ENCODE measurements at regions not wholly inside any gene's neighbourhood (a gene's known extent, or its start where the extent isn't known, plus 50 kb on each side); places are given as distances from the start of the nearest gene placed in this dataset.

DNA sequence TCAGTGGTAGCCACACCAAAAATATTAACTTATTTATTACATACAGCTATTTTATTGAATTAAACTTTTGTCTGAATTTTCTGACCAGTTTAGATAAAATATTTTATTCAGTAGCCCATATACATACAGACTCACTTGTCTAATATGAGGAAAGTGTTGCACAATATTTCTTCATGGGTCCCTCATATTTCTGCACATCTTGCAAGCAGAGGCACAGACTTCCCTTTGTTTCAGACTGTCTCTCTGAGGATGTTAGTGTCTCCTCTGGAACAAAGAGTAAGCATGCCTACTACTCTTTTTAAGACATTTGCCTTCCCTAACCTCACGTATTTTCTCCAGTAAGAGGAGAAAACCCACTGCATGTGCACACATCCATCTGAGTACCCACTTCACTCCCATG lies 81.2 kb downstream of the OR5AK2 start:
- POLR2A ChIA-PET = no interaction called here
- TF ChIP-seq, protein P1, sequence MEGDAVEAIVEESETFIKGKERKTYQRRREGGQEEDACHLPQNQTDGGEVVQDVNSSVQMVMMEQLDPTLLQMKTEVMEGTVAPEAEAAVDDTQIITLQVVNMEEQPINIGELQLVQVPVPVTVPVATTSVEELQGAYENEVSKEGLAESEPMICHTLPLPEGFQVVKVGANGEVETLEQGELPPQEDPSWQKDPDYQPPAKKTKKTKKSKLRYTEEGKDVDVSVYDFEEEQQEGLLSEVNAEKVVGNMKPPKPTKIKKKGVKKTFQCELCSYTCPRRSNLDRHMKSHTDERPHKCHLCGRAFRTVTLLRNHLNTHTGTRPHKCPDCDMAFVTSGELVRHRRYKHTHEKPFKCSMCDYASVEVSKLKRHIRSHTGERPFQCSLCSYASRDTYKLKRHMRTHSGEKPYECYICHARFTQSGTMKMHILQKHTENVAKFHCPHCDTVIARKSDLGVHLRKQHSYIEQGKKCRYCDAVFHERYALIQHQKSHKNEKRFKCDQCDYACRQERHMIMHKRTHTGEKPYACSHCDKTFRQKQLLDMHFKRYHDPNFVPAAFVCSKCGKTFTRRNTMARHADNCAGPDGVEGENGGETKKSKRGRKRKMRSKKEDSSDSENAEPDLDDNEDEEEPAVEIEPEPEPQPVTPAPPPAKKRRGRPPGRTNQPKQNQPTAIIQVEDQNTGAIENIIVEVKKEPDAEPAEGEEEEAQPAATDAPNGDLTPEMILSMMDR (IDR thresholded peaks at IDR 0.05; ENCODE audit: control extremely low read depth, extremely low read depth, low read depth, missing control alignments) = no peak
- no peak for DNase-seq (ENCODE audit: extremely low spot score)
- CTCF ChIA-PET = interaction anchor here (1.0 kb wide), 1 partner anchor 14 kb away, joined by 3 read pairs; no protein-coding TSS in a partner anchor

DNA sequence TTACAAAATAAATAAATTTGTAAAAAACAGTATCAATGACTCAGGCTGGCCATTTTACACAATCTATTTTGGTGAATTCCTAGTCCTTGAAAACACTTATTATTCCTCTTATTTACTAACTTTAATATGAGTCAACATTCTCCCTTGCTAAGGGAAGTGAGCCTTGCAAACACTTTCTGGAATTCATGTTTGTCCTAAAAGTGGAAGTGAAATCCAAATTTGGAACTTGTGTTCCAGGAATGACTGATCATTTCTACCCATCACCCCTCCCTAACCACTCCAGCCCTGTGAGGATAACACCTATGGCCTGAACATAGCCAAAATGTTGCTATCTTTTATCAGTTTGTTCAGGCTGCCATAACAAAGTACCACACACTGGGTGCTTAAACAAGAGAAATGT lies 83.1 kb downstream of the OR5AK2 start:
- TF ChIP-seq, protein P1 (IDR thresholded peaks at IDR 0.05; ENCODE audit: control extremely low read depth, extremely low read depth, low read depth, missing control alignments) = no peak
- ChIA-PET CTCF (no interaction called here), POLR2A (no interaction called here)
- DNase-seq (ENCODE audit: extremely low spot score) = no peak

DNA sequence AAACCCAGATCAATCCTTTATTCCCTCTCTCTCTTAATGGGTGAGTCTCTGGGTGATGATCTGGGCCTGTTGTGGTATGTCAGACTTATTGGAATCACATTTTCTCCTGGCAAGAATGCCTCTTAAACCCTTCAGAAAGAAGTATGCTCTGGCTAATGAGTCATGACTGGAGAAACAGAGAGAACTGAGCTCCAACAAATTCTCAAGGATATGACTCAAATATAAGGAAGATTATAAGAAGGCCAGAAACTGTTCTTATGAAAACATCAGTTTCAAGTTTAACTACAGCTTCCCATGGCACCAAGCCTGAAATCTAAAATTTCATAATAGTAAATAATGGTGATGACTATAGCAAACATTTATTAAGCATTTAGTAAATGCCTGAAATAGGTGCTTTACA lies 83.9 kb downstream of the OR5AK2 start:
- no peak for DNase-seq (ENCODE audit: extremely low spot score)
- POLR2A ChIA-PET = no interaction called here
- CTCF ChIA-PET = interaction anchor here (1.2 kb wide), 1 partner anchor 47 kb away, joined by 3 read pairs; no protein-coding TSS in a partner anchor
- TF ChIP-seq, protein P1 (IDR thresholded peaks at IDR 0.05; ENCODE audit: control extremely low read depth, extremely low read depth, low read depth, missing control alignments) = no peak

DNA sequence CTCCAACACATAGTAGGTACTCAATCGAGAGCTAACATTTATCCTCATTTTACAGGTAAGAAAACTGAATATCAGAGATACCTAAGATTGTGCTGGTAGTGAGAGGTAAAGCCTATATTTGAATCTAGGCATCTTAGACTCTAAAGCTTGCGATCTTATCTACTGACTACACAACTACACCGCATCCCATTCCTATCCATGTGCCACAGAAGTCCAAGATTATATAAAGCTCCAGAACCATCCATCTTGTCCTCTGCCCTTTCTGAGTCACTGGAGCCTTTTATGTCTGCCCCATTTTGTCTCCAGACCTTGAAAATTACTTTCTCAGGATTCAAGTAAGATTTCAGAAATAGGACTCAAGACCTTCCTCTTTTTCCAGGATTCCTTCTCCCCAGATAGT lies 84.4 kb downstream of the OR5AK2 start:
- DNase-seq (ENCODE audit: extremely low spot score) = no peak
- ChIA-PET POLR2A (no interaction called here), CTCF (interaction anchor here (1.2 kb wide), 1 partner anchor 46 kb away, joined by 3 read pairs; no protein-coding TSS in a partner anchor)
- TF ChIP-seq, protein P1 (IDR thresholded peaks at IDR 0.05; ENCODE audit: control extremely low read depth, extremely low read depth, low read depth, missing control alignments) = no peak

DNA sequence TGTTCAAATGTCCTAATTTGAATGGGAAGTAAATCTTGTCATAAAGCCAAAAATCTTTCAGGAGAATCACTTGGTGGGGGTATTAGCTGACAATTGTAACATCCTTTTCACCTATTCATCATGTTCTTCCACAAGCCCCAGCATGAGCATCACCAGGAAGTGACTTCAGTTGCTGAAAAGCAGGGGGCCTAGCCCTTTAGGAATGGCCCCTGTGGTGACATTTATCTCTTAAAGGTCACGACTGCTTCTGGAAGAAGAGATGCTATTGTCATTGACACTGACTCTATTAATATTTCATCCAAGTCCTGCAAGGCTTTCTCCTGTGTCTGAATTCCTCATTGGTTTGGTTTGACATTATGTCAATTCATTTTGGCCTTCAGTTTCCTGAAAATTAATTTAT lies 92.6 kb downstream of the OR5AK2 start:
- no peak for DNase-seq (ENCODE audit: extremely low spot score)

DNA sequence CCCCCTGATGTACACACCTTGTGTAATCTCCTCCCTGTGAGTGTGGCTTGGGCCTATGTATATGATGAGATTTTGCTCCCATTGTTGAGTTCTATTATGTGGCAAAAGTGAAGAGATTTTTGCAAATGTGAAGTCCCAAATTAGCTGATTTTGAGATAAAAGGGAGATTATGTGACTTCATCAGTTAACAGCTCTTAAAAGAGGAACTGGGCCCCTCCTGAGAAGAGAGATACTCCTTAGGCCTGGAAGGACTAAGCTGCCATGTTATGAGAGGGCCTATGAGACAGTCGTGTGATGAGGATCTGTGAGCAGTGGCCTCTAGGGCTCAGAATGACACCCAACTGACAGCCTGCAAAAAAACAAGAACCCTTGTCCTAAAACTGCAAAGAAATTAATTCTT lies 93.4 kb downstream of the OR5AK2 start:
- POLR2A ChIA-PET = no interaction called here

More for the DNA sequence above, 92.6 kb downstream of the OR5AK2 start:
- ChIA-PET CTCF (no interaction called here), POLR2A (no interaction called here)
- TF ChIP-seq, protein P1 (IDR thresholded peaks at IDR 0.05; ENCODE audit: control extremely low read depth, extremely low read depth, low read depth, missing control alignments) = no peak

More for the DNA sequence above, 93.4 kb downstream of the OR5AK2 start:
- no peak for DNase-seq (ENCODE audit: extremely low spot score)
- TF ChIP-seq, protein P1 (IDR thresholded peaks at IDR 0.05; ENCODE audit: control extremely low read depth, extremely low read depth, low read depth, missing control alignments) = no peak
- CTCF ChIA-PET = interaction anchor here (1.0 kb wide), 1 partner anchor 13 kb away, joined by 4 read pairs; no protein-coding TSS in a partner anchor

All from GM10248 (cell line).